Activated CD4-positive, CD25-positive, alpha-beta regulatory T cell treated with anti-CD3 and anti-CD28 coated beads, Interleukin-2, amount 50 U/mL, for 16 hours (primary cell): ENCODE measurements at regions not wholly inside any gene's neighbourhood (a gene's known extent, or its start where the extent isn't known, plus 50 kb on each side); places are given as distances from the start of the nearest gene placed in this dataset.

ENCODE experiments used
- DNase-seq: peaks from one replicate; pipeline ENCODE4 v3.0.0-alpha.2; 2020; ENCODE audit warnings: low read depth, low spot score

DNA sequence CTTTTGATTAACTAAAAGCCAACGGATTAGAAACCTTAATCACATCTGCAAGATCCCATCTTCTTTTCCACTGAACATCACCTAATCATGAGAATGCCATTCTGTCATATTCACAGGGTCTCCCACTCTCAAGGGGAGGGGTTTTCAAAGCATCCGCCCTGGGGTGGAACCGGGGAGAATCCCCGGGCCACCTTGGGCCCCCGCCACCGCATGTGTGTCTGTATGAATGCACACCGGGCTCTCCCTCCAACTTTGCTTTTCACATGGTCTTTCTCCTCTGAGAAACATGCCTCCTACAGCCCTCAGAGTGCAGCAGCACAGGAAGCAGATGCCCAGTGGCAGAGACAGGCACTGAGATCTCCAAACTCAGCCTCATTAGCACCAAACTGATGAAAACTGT is 233.2 kb upstream of the PPP2R2D start:
- no peak for DNase-seq

DNA sequence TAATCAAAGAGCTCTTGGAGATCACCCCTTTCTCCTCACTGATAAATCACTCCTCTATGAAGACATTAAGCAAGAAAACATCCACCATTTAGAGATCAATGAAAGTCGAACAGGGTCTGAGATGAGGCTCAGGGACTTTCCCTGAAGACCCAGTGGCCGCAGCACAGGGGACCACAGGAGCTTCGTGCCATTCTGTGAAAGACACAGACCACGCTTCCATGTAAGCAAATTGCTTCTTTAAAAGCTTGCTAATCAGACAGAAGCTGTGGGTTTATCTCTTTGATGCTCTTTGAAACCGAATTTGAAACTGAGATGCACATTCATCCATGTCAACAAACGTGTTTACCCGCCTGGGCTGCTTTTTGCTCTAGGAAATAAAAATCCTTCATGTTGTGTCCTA is 231.9 kb upstream of the PPP2R2D start:
- no peak for DNase-seq

DNA sequence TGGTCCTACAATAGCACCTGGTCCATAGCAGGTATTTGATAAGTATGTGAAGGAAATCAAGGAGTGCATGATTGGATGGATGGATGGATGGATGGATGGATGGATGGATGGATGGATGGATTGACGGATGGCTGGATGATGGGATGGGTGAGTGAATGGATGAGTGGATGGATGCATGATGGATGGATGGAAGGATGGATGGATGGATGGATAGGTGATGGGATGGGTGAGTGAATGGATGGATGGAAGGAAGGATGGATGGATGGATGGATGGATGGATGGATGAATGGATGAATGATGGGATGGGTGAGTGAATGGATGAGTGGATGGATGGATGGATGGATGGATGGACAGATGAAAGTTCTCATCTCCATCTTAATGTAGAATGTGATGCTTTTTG is 231.0 kb upstream of the PPP2R2D start:
- no peak for DNase-seq

DNA sequence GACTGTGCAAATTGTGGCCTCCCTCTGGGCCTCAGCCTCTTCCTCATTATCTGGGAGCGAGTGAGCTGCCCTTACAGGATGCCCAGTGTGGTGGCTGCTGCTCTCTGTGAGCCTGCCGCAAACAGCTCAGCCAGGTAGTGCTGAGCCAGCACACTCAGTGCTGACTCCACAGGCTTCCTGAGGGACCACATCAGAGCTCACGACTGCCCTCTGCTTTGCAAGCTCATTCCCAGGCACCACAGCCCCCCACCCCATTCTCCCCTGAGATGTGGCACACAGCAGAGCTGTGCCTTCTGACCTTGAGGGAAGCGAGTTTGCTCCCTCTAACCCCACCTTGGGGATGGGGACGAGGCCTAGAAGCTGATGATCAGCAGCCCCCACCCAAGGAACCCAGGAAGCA is 230.5 kb upstream of the PPP2R2D start:
- no peak for DNase-seq

DNA sequence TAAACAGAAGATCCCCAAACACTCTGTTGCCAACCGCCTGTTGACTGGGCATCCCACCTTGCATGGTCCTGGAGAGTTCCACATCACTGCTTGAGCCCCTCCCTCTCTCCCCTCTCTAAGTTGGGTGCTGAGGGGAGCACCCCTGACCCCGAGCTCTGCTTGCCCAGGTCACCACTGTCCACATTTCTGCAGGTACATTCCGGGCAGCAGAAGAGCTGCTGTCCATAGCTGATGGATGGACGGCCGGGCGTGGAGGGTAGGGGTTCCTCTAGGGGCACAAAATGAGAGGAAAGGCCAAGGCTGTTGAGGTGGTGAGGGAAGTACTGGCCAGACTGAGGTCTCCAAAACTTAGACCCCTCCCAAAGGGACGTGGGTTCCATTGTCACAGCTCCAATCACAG is 227.4 kb upstream of the PPP2R2D start:
- no peak for DNase-seq

DNA sequence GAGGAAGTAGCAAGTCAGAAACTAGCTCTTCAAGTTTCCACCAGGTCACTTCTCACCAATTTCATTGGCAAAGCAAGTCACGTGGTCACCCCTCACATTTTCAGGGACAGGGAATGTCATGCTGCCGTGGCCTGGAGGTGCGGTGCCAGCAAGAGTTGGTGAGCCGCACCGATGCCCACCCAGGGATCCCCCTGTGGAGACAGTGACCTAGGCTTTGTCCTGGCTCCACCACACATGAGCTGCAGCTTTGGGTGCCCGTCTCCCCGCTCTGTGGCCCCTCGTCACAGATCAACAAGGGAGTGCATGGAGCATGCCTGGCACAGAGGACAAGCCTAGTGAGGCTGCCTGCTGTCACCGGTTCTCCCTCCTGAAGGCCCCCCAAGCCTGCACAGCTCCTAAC is 226.7 kb upstream of the PPP2R2D start:
- no peak for DNase-seq

DNA sequence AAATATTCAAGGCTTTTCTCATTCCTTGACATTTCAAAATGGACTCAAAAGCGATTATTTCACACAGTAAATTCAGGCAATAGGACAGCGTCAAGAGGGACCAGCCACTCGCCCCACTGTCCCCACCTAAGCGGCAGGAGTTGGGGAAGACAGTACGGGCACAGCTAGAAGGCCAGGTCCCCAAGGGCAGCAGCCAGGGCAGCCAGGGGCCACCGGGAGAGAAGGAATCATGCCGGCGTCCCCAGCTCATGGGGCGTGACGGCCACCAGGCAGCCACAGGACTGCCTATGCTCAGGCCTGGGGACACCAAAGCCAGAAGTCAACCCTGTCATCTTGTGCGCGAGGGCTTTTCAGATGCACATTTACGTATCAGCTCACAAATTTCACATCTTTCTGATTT is 225.7 kb upstream of the PPP2R2D start:
- DNase-seq: no peak

DNA sequence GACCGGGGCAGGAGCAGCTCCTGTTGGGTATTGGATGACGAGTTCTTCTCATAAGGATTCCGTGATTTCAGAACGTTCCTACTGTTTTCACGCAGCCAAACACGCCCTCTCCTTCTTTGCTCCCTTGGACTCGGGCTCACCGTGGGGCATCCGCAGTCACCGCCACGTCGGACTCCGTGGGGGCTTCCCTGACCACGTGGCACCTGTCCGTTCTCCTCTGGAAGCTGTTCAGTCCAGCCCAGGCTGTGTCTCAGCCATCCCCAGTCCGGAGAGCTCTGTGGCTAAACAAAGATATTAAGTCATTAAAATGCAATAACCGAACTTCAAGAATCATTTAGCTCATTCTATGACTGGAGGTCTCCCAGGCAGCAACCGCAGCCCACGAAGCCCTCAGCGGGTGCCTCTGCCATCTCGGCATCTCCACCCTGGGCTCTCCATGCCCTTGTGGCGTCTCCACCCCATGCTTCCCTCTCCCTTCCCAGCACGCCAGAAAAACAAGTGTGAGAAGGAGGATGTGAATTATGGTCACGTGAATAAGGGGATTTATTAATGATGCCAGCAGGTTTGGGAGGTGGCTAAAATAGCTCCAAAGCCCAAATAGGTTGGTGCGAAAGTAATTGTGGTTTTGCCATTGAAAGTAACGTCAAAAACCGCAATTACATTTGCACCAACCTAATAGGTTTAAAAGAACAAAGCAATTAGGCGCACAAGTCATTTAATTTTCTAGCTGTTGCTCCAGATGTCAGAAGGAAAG is 224.6 kb upstream of the PPP2R2D start:
- DNase-seq: no peak

DNA sequence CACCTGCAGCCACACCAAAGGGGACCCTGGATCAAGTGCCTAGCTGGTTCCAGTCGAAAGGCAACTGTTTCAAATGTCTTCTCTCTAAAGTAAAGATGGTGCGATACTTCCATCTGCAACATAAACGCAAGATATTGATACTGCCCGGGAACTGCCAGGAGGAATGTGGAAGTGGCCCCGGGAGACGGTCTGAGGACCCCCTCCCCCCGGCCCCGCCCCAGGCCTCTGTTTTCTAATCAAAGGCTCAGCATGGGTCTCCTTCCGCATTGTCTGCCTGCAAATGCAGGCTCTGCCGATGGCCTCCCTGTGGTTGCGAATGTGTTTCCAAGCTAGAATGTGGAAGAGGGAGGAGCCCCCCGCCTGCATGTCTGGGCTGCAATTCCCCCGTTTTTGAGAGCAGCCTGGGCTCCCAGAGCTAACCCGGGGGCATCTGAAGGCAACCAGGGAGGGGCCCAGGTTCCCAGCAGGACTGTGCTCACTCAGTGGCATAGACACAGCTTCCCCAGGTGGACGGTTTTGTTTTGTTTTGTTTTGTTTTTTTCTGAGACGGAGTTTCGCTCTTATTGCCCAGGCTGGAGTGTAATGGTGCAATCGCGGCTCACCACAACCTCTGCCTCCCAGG is 223.9 kb upstream of the PPP2R2D start:
- DNase-seq: no peak

DNA sequence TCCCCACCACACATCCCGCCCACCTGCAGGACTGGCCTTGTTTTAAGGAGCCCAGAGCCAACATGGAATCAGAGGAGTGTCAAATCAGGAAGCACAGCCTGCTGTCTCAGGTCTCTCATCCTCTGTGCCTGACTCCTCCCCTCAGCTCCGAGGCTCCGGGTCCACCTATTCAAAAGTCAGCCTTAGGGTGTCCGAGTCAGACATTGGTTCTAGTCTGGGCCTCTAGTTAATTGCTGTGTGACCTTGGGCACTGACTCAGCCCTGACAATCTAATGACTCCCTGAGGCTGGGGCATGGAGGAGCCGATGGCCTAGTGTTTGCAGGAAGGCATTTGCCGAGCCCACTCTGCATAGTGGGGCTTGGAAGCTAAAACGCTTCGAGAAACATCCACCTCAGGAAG is 223.1 kb upstream of the PPP2R2D start:
- no peak for DNase-seq

DNA sequence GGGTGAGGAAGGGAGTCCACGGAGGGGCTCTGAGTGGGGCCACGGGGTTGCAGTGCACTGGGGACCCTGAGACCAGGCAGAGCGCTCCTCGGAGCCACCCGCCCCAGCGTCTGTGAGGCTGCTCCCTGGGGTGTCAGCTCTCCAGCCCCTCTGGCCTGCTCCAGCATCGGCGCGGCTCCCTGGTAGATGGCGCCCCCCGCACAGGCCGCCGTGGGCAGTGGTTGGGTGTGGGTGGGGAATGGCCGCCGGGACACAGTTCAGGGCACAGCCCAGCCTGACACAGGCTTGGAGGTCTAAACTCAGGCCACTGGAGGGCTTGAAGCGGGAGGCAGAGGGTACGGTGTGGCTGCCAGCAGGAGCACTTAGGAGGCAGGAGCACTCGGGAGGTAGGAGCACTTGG is 222.6 kb upstream of the PPP2R2D start:
- DNase-seq: no peak

DNA sequence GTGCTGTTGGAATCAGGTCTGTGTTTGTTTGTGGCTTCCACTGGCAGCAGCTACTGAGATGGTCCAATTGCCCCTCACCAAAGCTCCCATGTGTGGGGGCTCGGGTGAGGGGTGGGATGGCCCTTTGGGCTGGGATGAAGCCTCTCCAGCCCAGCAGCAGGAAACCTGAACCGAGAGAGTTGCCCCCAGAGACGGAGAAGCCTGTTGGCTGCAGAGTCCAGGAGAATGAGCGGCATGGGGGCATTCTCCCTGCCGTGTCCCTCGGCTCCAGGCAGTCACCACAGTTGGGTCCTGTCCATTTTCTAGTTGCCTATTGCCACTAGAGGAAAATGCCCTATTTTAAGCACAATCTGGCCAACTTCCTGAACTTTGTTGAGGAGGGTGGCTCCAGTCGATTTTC is 222.2 kb upstream of the PPP2R2D start:
- no peak for DNase-seq

DNA sequence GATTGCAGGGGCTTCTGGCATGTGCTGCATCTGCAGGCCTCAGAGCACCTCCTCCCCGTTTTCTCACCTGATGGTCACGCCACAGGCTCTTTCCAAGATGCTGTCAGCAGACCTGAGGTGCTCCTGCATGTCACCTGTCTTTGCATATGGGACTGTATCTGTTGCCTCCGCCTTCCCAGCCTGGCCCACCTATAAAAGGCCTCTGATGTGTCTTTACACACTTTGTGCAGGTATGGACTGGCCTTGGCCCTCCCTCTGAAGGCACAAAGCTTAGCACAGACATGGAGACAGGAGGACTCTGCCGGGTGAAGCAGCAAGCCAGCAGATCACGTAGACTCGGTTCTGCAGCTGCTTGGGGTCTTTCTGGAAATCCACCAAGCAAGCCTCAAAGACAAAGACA is 220.9 kb upstream of the PPP2R2D start:
- DNase-seq: no peak

DNA sequence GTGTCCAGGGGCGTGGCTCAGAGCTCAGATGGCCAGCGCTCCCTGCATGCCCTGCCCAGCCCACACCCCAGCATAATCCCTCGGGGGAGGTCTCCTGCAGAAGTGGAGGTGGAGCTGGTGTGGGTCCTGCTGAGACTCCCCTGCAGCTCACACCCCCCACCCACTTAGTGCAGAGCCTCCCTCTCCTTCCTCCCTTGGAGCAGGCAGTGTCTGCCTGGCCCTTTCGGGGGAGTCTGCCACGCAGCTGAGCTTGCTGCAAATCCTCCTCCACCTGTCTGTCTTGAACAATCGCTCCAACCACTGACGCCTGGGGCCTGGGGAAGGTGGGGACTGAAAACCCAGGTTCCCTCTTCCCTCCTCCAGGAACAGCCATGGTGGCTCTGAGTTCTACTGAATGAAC is 219.7 kb upstream of the PPP2R2D start:
- no peak for DNase-seq

DNA sequence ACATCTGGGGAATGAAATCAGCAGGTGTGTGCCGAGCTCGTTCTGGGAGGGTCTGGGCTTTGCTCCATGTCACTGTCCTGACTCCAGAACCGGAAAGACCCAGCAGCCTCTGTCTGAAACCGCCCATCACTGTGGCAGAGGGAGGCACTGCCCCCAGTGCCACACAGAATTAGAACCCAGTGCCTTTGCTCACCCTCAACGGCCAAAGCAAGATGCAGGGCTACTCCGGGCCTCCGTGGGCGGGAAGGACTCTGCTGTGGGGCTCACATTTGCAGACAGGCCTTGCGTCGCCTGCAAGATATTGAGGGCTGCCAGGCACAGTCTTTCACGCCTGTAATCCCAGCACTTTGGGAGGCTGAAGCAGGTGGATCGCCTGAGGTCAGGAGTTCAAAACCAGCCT is 219.2 kb upstream of the PPP2R2D start:
- DNase-seq: no peak

DNA sequence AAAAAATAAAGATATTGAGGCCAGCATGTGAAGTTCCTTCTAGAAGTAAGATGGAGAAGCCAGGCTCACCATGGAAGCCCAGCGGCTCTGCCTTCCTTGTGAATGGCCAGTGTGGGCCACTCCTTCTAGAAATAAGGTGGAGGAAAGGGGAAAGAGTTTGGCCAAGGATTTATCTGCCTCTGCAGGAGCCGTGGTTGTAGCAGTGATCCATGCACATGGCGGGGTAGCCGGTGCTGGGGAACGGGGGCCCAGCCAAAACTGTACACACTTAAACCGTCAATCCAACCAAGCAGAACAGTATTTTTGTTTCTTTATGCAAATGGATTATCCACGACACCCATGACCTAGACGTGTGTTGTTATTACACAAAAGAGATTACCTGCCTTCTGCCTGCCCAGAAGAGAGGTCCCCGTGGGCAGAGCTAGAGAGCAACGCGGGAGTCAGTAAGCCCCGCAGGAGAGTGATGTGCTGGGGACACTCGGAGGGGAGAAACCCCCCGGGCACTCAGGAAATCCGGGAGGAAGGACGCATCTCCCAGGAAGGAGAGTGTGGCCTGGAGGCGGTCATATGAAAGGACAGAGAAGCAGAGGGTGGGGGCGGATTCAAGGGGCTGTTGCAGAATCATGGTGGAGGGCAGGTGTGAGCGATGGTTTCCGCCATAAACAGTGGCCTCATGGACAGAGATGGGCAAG is 218.4 kb upstream of the PPP2R2D start:
- no peak for DNase-seq

DNA sequence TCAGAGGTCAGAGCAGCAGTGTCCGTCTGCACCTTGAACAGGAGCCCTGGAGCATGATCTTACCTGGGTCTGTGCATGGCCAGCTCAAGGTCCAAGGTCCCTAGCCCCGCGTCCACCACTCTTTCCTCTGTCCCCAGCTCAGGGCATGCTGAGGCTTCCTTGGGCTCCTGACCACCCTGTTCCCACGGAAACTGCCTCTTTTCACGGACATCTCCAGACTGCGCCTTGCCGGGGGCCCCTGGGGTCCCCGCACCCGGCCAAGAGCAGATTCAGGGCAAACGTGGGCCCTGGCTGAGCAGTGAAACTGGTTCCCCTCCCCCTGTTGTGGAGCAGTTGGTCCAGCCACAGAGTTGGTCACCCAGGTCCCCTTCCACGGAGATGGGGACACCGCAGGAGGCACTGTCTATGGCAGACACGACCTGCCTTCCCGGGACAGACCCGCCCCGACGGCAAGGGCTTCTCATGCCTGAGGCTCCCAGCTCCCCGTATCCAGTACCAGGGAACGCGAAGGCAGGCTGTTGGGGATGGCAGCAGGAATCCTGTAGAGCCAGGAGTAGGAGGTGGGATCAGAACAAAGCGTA is 217.4 kb upstream of the PPP2R2D start:
- DNase-seq: no peak

DNA sequence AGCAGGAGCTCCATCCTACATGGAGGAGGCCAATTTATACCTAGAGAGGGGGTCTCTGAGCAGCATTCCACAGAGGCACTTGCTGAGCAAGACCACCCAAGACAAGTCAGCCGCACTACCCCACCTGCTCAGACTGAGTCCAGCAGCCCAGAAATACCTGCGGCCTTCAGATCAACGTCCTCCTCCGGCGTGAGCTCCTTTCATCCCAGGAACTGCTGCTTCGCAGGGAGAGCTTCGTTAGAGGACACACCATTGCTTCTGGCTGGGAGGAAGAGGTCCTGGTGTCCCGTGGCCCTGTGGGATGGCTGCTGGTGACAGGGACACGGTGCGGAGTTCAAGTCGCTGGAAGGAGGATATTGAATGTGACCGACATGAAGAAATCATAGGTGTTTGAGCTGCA is 216.9 kb upstream of the PPP2R2D start:
- DNase-seq: no peak

DNA sequence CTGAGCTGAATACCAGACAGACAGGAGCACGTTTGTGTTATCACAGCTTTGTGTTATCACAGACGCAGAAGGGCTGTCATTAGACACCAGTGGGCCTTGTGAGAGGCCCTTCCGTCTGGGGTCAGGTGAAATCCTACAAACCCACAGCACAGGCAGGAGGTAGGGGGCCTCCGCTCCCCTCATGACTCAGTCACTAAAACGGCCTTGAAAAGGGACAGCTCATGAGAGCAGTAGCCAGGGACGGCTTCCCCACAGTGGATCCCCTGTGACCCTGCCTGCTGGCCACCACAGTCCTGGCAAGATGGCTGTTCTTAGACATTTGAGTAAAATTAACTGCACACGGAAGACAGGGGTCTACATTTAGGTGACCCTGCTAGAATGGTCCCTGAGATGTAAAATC is 215.8 kb upstream of the PPP2R2D start:
- DNase-seq: no peak

DNA sequence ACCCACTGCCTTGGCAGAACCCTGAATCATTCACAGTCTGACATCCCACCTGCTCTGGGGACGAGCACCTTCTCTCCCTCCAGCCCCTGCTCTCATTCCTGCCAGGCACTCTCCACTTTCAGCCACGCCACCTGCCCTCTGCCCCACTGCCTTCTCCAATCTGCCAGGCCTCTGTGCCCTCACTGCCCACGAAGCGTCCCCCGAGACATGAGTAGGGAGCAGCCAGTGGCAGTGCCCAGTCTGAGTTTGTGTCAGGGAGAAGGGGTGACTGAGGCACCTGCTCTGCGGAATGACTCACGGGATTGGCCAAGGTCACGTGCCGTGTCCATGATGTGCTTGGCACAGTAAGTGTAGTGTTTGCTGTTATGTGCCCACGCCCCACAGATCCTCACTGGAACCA is 215.2 kb upstream of the PPP2R2D start:
- DNase-seq: no peak

DNA sequence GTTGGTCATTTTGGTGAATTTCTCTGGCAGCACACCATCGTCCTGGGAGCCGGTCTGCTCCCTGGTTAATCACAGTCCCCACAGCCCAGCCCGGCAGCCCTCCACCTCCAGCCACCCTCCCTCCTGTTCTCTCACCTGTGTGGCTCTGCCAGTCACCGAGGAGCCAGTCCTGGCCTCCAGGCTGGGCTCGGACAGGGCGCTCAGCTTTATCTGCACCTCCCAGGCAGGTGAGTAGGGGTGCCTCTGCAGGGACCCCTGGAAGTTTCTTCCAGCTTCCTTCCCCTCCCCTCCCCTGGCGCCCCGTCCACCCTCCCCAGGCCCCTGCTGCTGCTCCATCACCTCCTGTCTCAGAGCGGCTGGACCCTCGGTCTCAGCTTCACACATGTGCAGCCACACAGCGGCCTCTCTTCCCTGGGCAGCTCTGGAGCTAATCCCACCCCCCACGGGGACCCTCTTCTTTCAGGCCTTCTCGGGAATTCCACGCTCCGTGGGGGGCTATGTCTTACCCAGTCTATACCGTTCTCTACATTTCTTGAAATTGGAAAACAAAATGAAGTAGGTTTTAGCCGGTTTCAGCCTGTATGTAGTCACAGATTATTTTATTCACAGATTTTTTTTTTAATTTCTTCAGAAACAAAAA is 213.9 kb upstream of the PPP2R2D start:
- no peak for DNase-seq

DNA sequence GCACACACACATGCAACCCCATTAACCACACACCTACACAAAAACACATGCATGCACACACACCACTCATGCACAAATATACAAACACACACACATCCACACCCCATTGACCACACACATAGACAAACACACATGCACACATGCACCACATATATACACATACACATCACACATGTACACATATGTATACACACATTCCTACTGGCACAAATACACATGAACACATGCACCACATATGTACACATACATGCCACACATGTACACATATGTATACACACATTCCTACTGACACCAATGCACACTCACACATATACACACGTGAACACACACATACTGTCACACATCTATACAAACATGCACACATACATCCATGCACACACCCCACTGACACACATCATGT is 212.5 kb upstream of the PPP2R2D start:
- DNase-seq: no peak
